ENCODE measurements at regions not wholly inside any gene's neighbourhood (a gene's known extent, or its start where the extent isn't known, plus 50 kb on each side); places are given as distances from the start of the nearest gene placed in this dataset.
"Not testable (repeated sequence)": the region's sequence is repeated elsewhere in the genome, so short reads cannot be mapped to it uniquely, and the experiment has no call there.

DNA sequence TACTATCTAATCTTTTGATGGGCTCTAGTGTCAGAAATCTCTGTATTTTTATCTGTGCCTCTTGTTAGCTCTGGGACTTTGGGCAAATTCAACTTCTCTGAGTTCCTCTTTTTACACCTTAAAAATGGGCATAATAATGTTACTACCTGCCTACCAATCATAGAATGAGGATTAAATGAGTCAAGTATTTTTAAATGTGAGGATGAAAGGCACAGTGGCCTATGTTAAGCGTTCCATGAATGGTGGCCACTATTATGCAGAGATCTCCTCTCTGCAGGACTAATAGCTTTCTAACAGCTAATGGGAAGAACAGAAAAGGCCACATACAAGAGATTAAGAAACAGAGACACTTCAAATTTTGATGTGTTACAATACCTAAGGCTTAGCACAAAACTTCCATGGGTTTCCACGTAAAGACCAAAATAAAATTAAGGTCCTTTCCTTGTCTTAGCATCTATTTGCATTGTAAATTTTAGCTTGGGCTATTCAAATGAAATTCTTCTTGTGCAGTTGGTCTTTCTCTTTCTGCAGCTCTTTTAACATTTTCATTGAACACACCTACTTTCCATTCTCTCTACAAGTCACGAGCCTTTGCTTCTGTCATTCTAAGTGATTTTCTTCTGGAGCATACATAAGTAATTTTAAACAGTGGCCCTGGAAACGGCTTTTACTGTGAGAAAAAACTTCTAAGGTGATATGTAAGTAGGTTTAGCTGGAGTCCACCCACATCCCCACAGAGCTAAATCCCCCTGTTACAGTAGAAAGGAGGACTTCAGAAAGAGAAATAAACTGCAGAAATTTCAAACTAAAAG lies 117.9 kb upstream of the MED14 start:
- intact Hi-C loops (cut with micrococcal nuclease): no loop called here

DNA sequence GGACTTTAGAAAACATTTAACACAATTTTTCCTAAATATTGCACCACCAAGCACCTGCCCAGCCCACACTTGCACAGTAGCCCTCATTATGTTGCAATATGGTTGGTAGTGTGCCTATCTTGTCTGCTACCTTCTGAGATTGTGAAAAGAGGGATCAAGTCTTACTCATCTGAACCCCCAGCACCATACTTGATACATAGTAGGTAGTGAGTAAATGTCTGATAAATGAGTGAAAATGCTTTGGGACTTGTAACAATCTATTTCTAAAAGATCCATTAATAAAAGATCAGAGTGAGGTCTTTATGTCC lies 118.4 kb upstream of the MED14 start:
- intact Hi-C loops (cut with micrococcal nuclease): no loop called here

DNA sequence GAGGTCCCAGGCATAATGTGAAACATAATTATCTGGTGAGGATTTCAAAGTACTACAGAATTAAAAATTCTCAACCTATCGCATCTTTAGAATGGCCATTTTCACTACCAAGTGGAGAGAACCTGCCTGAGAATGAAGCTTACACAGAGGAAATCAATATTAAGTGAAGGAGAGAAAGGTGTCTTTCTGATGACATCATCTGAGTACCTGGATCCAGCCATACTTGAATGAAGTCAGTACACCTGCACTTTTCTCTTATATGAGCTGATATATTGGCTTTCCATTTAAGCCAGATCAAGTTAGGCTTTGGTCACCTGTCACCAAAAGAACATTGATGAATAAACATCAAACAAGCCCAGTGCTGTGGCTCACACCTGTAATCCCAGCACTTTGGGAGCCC lies 118.9 kb upstream of the MED14 start:
- intact Hi-C loops (cut with micrococcal nuclease): no loop called here

DNA sequence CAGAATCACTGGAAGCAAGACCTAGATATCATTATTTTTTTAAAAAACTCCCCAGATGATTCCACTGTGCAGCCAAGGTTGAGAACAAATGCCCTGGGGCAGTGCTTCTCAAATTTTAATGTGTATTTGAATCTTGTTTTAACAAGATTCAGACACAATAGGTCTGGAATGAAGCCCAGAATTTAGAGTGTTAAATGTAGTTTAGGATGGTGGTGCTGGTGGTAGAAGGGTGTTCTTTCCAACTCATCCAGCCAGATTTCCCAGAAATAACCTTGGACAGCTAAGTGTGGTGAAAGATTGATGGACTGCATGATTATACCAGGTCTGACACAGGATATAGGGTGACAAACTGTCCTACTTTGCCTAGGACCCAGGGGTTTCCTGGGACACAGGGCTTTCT lies 120.1 kb upstream of the MED14 start:
- intact Hi-C loops (cut with micrococcal nuclease): no loop called here

DNA sequence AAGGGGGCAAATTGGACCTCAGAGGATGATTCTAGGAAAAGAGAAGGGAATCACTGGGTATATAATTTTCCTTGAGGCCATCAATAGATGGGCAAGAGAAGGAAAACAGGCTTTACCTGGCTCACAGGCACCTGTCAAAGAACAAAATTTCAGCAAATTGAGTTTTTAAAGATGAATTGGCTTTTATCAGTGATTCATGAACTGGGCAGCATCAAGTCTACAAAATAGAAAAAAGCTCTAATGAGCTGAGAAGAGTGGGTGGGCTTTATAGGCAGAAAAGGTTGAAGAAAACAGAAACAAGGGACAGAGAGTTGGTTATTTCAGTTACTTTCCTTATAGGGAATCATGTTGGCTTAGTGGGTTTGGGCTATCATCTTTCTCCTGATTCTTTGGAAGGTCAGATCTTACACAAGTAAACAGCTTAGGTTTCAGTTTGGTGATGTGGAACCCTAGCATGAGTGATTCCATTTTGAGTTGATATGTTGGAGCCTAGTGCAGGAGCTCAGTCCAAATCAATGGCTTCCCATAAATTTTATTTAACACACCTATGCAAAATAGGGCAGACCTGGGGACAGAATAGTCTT lies 120.7 kb upstream of the MED14 start:
- intact Hi-C loops (cut with micrococcal nuclease): no loop called here

DNA sequence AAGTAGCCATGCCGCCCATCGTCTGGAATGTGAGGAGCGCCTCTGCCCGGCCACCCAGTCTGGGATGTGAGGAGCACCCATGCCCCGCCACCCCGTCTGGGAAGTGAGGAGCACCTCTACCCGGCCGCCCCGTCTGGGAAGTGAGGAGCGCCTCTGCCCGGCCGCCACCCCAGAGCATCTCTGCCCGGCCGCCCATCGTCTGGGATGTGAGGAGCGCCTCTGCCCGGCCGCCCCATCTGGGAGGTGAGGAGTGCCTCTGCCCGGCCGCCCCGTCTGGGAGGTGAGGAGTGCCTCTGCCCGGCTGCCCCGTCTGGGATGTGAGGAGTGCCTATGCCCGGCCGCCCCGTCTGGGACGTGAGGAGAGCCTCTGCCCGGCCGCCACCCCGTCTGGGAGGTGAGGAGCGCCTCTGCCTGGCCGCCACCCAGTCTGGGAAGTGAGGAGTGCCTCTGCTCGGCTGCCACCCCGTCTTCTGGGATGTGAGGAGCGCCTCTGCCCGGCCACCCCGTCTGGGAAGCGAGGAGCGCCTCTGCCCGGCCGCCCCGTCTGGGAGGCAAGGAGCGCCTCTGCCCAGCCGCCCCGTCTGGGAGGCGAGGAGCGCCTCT lies 126.7 kb upstream of the MED14 start:
- intact Hi-C loops (cut with micrococcal nuclease): not testable (repeated sequence)

DNA sequence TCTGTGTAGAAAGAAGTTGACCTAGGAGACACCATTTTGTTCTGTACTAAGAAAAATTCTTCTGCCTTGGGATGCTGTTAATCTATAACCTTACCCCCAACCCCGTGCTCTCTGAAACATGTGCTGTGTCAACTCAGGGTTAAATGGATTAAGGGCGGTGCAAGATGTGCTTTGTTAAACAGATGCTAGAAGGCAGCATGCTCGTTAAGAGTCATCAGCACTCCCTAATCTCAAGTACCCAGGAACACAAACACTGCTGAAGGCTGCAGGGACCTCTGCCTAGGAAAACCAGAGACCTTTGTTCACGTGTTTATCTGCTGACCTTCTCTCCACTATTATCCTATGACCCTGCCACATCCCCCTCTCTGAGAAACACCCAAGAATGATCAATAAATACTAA lies 127.9 kb upstream of the MED14 start:
- intact Hi-C loops (cut with micrococcal nuclease): not testable (repeated sequence)

DNA sequence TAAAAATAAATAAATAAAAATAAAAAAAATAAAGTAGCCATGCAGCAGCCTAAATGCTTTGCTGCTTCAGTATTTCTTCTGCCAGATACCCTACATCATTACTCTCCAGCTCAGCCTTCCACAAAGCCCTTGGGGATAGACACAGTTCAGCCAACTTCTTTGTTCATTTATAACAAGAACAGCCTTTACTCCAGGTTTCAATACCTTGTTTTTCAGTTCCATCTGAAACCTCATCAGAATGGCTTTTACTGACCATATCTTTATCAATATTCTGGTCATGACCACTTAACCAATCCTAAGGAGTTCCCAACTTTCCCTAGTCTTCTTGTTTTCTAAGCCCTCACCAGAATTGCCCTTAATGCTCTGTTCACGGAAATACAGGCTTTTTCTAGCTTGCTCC lies 128.3 kb upstream of the MED14 start:
- intact Hi-C loops (cut with micrococcal nuclease): no loop called here

DNA sequence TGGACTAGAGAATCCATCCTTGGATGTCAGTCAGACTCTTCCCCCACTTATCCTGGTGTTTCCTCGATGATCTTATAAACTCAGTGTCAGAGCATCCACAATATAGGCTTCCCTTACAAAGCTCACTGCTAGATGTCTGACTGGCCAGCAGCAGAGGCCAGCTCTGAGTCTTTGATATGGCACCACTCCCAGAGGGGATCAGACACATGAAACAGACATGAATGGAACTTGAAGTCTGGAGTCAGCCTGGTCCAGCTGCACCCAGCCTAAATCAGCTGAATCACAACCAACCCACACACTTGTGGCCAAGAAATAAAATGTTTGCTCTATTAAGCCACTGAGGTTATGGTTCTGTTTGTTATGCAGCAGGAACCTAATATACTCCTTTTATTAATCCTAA lies 129.6 kb upstream of the MED14 start:
- intact Hi-C loops (cut with micrococcal nuclease): no loop called here

DNA sequence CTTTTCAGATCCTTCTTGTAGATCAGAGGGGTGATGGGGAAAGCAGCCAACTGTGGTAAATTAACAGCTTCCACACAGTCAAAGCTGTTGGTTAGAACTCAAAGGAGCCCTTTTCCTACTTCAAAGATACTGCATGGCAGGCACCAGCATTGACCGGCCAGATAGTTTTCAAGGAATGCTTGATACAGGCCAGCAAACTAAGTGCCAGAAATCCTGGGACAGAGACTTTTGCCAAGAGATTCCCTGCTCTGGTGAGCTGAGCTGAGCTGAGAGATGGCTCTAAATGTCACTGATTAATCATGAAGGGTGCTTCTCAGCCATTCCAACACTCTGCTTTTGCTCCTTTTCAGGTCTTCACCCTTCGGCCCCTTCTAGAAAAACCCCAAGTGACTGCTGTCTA lies 131.6 kb upstream of the MED14 start:
- intact Hi-C loops (cut with micrococcal nuclease): no loop called here

DNA sequence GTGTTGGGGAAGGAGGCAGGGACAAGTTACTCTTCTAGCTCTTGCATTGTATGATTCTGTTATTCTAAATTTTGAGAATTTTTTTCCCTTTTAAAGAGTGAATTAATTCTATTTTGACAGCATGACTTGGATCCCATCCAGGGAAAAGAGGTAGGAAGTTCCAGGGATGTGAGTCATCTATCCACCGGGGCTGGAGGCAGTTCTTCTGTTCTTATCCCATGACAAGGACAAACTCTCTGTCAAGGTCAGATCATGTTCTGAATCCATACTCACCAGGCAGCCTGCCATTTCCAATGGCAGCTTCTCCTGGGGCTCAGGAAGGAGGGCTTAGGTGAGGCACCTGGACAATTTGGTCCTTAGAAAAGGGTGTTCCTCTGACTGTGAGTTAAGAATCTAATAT lies 132.0 kb upstream of the MED14 start:
- intact Hi-C loops (cut with micrococcal nuclease): no loop called here

DNA sequence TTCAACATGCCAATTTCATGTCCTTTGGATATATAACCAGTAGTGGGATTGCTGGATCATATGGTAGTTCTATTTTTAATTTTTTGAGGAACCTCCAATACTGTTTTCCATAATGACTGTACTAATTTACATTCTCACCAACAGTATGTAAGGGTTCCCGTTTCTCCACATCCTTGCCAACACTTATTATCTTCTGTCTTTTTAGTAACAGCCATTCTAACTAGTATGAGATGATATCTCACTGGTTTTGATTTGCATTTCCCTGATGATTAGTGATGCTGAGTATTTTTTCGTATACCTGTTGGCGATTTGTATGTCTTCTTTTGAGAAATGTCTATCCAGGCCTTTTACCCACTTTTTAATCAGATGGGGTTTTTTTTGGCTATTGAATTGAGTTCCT lies 133.5 kb upstream of the MED14 start:
- intact Hi-C loops (cut with micrococcal nuclease): no loop called here

DNA sequence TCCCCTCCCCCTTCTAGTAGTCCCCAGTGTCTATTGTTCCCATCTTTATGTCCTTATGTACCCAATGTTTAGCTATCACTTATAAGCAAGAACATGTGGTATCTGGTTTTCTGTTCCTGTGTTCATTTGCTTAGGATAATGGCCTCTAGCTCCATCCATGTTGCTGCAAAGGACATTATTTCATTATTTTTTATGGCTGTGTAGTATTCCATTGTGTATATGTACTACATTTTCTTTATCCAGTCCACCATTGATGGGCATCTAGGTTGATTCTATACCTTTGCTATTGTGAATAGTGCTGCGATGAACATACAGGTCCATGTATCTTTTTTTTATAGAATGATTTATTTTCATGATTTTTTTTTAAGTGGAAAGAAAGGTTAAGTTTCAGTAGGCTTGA lies 135.6 kb upstream of the MED14 start:
- intact Hi-C loops (cut with micrococcal nuclease): not testable (repeated sequence)

DNA sequence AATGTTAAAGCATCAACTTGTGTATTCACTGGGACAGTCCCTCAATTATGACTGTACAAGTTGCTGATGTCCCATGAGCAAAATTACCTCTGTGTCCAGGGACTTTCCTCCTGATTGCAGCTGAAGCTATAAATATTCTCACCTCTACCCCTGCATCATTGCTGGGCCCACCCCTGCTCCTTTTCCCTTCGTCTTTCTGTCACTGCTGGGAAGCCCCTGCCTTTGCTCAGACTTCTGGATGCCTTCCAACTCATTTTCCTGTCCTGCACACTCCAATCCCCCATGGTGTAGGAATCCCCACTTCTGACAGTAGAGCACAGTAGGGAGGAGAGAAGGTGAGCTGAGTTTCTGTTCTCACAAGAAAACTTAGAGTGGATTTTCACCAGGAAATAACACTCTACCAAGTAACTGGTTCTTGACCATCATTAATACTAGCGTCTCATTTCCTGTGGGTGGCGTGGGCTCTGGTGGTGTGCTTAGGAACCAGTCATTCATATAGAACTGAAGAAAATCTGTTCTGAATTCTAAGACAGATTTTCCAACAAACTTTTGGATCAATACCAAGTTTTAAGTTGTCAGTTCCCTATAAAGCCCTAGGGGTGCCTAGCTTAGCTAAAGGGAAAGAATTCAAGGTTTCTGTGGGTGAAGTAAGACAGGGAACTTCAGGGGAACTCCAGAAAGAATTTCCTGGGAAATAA lies 136.2 kb upstream of the MED14 start:
- intact Hi-C loops (cut with micrococcal nuclease): no loop called here

DNA sequence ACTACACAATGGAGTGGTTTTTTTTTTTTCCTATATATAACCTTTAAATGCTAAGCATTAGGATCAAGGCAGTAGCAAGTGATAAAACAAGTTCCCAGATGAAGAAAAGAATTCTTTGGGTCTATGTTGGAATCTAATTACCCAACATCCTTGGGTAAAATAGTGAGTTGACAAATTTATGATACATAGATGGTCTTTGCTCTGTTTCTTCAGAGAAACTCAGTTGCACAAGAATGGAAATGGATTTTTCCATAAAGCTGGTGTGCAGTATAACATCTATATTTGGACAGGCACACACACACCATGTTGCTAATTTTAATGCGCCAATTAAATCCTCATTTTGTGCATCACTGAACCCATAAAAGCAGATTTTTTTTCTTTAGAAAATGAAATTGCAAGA lies 137.0 kb upstream of the MED14 start:
- intact Hi-C loops (cut with micrococcal nuclease): no loop called here

DNA sequence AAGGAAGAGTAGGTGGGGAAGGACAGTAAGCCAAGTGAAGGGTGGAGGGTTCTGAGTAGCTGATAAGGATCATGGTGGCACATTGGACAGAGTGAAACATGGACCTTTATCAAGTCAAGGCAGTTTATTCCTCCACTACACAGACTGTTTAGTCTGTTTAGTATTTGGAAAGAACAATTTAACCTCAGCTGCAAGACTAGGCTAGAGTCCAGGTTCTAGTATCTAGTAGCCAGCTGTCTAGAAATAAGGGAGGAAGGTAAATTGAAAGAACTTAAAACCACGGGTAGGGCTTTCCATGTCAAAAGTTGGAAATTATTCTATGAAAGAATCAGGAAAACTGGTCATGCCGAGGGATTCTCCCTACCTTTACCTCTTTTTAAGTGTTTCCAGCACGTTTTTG lies 140.1 kb upstream of the MED14 start:
- intact Hi-C loops (cut with micrococcal nuclease): no loop called here

DNA sequence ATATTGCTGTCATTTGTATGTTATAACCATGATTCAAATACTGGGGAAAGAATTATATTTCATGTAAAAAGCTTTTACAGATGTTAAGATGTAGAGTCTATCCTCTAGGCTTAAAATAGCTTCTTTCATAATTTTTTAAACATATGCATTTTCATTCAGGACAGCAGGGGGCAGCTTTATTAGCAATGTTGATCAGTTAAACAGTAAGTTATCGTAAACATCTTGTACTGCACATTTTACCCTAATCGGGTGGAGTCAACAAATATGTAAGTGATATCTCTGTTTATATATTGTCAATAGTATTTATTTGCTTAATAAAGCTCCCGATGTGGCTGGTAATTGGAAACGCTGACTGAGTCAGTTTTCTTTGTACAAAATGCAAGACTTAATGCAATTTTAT lies 142.5 kb upstream of the MED14 start:
- intact Hi-C loops (cut with micrococcal nuclease): loop anchor here (1.0 kb wide), 1 partner anchor 237 kb away; no protein-coding TSS in a partner anchor

DNA sequence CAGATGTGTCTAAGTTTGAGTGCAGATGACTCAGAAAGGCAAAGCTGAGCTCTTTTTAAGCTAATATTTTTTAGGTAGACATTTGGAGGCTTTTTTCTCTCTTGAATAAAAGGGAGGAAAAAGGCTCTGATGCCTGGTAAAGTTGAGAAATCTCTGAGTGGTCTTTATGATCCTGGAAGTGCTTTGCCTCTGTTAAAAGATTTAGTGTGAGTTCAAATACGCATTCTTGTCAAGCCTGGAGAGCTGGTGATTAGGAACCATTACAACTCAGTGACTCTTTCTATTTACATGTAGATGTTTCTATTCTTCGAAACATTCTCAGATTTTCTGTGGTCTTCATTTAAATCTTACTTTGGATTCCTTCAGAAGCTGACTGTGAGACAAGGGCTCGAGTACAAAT lies 143.4 kb upstream of the MED14 start:
- intact Hi-C loops (cut with micrococcal nuclease): loop anchor here (1.0 kb wide), 1 partner anchor 237 kb away; no protein-coding TSS in a partner anchor

DNA sequence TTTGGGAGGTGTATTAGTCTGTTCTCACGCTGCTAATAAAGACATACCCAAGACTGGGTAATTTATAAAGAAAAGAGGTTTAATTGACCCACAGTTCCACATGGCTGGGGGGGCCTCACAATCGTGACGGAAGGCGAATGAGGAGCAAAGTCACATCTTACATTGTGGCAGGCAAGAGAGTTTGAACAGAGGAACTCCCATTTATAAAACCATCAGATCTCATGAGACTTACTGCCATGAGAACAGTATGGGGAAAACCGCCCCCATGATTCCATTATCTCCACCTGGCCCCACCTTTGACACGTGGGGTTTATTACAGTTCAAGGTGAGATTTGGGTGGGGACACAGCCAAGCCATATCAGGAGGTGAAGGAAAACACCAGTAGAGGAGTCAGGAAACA lies 143.8 kb upstream of the MED14 start:
- intact Hi-C loops (cut with micrococcal nuclease): not testable (repeated sequence)

DNA sequence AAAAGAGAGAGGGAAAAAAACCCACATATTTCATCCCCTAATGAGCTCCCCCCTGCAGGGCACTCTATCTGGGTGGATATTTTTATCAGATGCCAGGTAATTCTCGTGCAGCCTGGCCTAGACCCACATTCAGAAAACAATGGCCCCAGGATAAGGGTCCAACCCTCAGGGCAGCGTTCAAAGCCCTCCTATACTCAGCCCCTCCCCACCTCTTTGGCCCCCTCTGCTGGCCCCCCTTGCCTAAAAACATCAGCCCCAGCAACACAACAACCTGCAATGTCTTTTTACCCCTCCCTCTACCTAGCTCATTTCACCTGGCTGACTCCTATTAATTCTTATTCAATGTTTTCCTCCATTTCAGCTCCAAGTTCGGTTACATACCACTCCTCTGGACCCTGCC lies 145.4 kb upstream of the MED14 start:
- intact Hi-C loops (cut with micrococcal nuclease): no loop called here

DNA sequence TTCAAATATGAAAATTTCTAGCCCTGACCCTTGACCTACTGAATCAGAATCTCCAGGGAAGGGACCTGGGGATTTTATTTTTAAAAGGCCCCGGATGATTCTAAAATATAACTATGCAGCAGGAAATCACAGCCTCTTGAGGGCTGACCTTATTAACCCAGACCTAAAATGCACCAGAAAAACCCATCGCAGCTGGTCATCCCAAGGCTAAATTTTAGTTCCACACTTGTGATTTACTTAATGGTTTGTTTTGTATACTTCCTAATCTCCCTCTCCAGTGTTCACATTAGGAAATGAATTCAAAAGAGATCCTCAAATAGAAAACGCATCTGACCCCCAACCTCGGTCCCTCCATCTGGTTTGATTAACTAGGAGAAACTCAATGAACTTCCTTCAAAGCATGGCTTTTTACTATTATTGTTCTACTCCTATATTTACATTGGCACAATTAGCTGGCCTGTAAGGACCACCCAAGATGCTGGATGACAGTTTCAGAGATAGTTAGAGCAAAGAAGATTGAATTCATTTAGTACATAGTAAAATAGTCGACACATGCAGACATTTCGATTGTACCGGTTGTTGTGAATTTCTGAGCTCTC lies 147.8 kb upstream of the MED14 start:
- intact Hi-C loops (cut with micrococcal nuclease): no loop called here

DNA sequence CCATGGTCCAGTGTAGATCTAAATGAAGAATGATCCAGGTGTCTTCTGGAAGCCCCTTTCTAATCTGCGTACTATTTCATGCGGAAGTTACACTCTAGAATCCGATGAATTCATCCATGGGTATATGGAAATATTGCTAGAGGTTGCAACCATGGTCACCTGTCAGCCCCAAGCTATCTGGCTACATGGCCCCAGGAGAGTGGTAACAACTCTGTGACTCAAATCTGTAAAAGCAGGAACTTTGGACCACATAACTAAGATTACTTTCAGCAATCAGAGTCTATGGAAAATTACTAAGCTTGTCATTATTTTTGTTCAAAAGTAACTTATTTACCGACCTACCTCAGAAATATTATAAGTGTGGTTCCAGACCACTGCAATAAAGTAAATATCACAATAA lies 150.6 kb upstream of the MED14 start:
- intact Hi-C loops (cut with micrococcal nuclease): no loop called here

All from T-helper 2 cell treated with Interferon-gamma antibody and Interleukin-4, amounts not matched to agents 100 ng/mL and 5 ng/mL, for 36 hours (primary cell).